ENCODE measurements at regions not wholly inside any gene's neighbourhood (a gene's known extent, or its start where the extent isn't known, plus 50 kb on each side); places are given as distances from the start of the nearest gene placed in this dataset.

DNA sequence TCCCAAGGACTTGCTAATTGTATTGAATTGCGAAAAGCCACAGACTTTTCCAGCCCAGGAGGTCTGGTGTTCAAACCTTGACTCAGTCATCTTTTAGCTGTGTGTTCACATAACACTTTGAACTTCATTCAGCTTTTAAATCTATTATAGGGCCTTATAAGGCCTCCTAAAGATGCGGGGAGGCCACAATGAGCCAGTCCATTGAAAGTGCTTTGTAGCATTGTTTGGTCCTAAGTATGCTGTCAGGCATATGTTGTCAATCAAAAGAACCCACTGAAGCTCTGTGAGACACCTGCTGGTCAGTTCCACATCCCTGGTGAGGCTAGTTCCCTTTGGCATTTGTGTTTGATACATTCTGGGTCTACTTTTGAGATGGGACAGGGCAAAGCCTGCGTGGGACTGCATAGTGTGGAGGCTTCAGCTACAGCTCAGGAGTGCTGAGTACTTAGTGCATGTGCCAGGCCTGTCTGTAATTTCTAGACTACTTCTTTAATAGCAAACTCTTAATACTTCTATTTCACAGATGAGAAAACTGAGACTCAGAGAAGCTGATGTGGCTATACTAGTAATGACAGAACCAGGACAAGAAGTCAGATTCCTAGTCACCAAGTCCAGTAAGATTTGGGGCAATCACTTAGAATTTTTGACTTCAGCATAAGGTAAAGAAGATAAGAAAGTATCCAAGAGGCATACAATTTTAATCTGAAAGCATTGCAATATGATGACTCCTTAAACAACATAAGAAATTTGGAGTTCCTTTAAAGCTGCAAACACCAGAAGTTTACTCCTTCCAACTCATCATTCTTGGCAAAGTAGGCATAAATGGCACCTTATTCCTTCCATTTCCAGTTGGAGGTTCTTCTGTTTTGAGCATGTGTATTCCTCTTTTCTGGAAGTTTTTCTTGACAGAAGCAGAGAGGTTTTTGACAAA, 213.0 kb downstream of the PDCD6IP start:
- TF ChIP-seq, protein P1, sequence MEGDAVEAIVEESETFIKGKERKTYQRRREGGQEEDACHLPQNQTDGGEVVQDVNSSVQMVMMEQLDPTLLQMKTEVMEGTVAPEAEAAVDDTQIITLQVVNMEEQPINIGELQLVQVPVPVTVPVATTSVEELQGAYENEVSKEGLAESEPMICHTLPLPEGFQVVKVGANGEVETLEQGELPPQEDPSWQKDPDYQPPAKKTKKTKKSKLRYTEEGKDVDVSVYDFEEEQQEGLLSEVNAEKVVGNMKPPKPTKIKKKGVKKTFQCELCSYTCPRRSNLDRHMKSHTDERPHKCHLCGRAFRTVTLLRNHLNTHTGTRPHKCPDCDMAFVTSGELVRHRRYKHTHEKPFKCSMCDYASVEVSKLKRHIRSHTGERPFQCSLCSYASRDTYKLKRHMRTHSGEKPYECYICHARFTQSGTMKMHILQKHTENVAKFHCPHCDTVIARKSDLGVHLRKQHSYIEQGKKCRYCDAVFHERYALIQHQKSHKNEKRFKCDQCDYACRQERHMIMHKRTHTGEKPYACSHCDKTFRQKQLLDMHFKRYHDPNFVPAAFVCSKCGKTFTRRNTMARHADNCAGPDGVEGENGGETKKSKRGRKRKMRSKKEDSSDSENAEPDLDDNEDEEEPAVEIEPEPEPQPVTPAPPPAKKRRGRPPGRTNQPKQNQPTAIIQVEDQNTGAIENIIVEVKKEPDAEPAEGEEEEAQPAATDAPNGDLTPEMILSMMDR (IDR thresholded peaks at IDR 0.05) = no peak
- TF ChIP-seq POLR2A (IDR thresholded peaks at IDR 0.05) = no peak

Data from lower leg skin (tissue), 3 donors.